Liver (tissue), 3 donors: ENCODE measurements at regions not wholly inside any gene's neighbourhood (a gene's known extent, or its start where the extent isn't known, plus 50 kb on each side); places are given as distances from the start of the nearest gene placed in this dataset.

Source experiments
- CTCF ChIP-seq: fragments of 150-350 bp; IDR thresholded peaks from 2 replicates; pipeline ENCODE4 v1.5.1; 2017; ENCODE audit warnings: improper control_type of control experiment, low read depth, low read length; ENCODE audit not compliant: missing input control
- EGR1 ChIP-seq, 2 donors: IDR thresholded peaks; 2 replicates each; pipeline ENCODE4 v1.6.1; 2016 to 2018; ENCODE audit warnings: antibody characterized with exemption in 2 of 2, low read depth in 2 of 2
- FOXA1 ChIP-seq: IDR thresholded peaks from 2 replicates; pipeline ENCODE4 v1.6.1; 2016; ENCODE audit warnings: antibody characterized with exemption
- RAD21 ChIP-seq, 2 donors: IDR thresholded peaks; 2 replicates each; pipeline ENCODE4 v1.6.1; 2016; ENCODE audit warnings: antibody characterized with exemption in 2 of 2, mild to moderate bottlenecking in 2 of 2
- YY1 ChIP-seq: IDR thresholded peaks from 2 replicates; pipeline ENCODE4 v1.6.1; 2016; ENCODE audit warnings: antibody characterized with exemption, mild to moderate bottlenecking
- TF ChIP-seq, protein P1 (sequence below): IDR thresholded peaks from 2 replicates; pipeline ENCODE4 v1.6.1; 2016; ENCODE audit warnings: antibody characterized with exemption
- donor health status: healthy.
- donor health status: healthy.

GRCh38 chr18:78770139-78770822, 209.3 kb upstream of the SALL3 start:
- TF ChIP-seq CTCF (no peak), FOXA1 (no peak), EGR1 (IDR thresholded peaks at IDR 0.05; ENCODE audit: low read depth in 2 of 2) (no peak), YY1 (no peak), RAD21 (IDR thresholded peaks at IDR 0.05) (no peak)
- TF ChIP-seq, protein P1, sequence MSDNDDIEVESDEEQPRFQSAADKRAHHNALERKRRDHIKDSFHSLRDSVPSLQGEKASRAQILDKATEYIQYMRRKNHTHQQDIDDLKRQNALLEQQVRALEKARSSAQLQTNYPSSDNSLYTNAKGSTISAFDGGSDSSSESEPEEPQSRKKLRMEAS, result no peak
